Transverse colon (tissue), 4 donors: ENCODE measurements at regions not wholly inside any gene's neighbourhood (a gene's known extent, or its start where the extent isn't known, plus 50 kb on each side); places are given as distances from the start of the nearest gene placed in this dataset.

ENCODE experiments used
- DNase-seq: peaks from one replicate; pipeline ENCODE4 v3.0.0-alpha.2; 2019
- H3K27ac ChIP-seq, 4 donors: fragments of 200-600 bp; sonication (generic); 2 replicates each; pipeline ENCODE4 v1.5.1; 2016 to 2018; ENCODE audit warnings: inconsistent platforms in 4 of 4
- H3K27me3 ChIP-seq: fragments of 200-600 bp; sonication (generic); 2 replicates; pipeline ENCODE4 v1.5.1; 2017; ENCODE audit warnings: inconsistent platforms
- H3K36me3 ChIP-seq, 4 donors: fragments of 200-600 bp; sonication (generic); 2 replicates each; pipeline ENCODE4 v1.5.1; 2017 to 2019; ENCODE audit warnings: inconsistent platforms in 4 of 4
- H3K4me1 ChIP-seq, 4 donors: fragments of 200-600 bp; sonication (generic); 2 replicates each; pipeline ENCODE4 v1.5.1; 2017 to 2020; ENCODE audit warnings: inconsistent platforms in 4 of 4
- H3K4me3 ChIP-seq, 4 donors: fragments of 200-600 bp; sonication (generic); 1 replicate in 1 of 4; 2 replicates in 3 of 4; pipeline versions ENCODE4 v1.5.1 to v1.6.1; 2017 to 2019; ENCODE audit warnings: inconsistent platforms in 4 of 4
- H3K9me3 ChIP-seq, 2 donors: fragments of 200-600 bp; sonication (generic); 2 replicates each; pipeline ENCODE4 v1.5.1; 2017 to 2019; ENCODE audit warnings: inconsistent platforms in 2 of 2
- CTCF ChIP-seq, 5 experiments: fragments of 200-600 bp in 3 of 5; fragments of 450-650 bp in 2 of 5; sonication (generic) in 3 of 5; IDR thresholded peaks; 1 replicate in 2 of 5; 2 replicates in 3 of 5; pipeline ENCODE4 v1.5.1; 2016 to 2017; ENCODE audit warnings: antibody characterized with exemption in 5 of 5, inconsistent platforms in 3 of 5, mild to moderate bottlenecking in 2 of 5, moderate library complexity in 1 of 5
- EP300 ChIP-seq: sonication (generic); formaldehyde crosslinking; IDR thresholded peaks from one replicate; pipeline ENCODE4 v1.6.1; 2017; ENCODE audit warnings: antibody characterized with exemption, low read depth
- POLR2A ChIP-seq: fragments of 450-650 bp; IDR thresholded peaks from one replicate; pipeline ENCODE4 v1.6.1; 2016; ENCODE audit warnings: antibody characterized with exemption, mild to moderate bottlenecking, moderate library complexity
- POLR2AphosphoS5 ChIP-seq, 3 donors: sonication (generic); formaldehyde crosslinking; IDR thresholded peaks; one replicate each; pipeline ENCODE4 v1.6.1; 2016; ENCODE audit warnings: antibody characterized with exemption in 3 of 3
- WGBS, 2 donors: methylation state at CpG; one replicate each; pipeline ENCODE4 v1.1.5; 2018; ENCODE audit warnings: low coverage in 1 of 2; 5-methylcytosine and 5-hydroxymethylcytosine counted together
- in situ Hi-C, 4 donors: fragments of 200-750 bp; cut with MboI; loops; one replicate each; pipeline versions ENCODE4 v1.15.0 to v1.15.1; 2017; ENCODE audit warnings: low sequenced_read_pairs in 3 of 4, low pct_ligation_motif_present in 1 of 4, low pct_unique_long_range_greater_than_20kb in 1 of 4
- intact Hi-C: fragments of 100-400 bp; cut with DNase I; formaldehyde crosslinking; loops from one replicate; pipeline ENCODE4 v1.15.1; 2023; ENCODE audit warnings: low total_unique reads

- intact Hi-C loops (no loop called here), in situ Hi-C loops (no loop called here)
- no peaks in the 10 kb centered on the region for H3K9me3 ChIP-seq
- TF ChIP-seq POLR2AphosphoS5 (IDR thresholded peaks at IDR 0.05) (no peak), POLR2A (no peak), CTCF (IDR thresholded peaks at IDR 0.05) (no peak), EP300 (no peak)
- no peak overlapping the region for H3K27ac ChIP-seq
- no peak overlapping the region for H3K4me3 ChIP-seq
- DNase-seq = no peak
- WGBS, 2 donors = 25 to 42% methylated on average over 1 of the region's 1 CpG
- no peaks in the 10 kb centered on the region for H3K4me1 ChIP-seq
- no peaks in the 10 kb centered on the region for H3K27me3 ChIP-seq
- no peaks in the 10 kb centered on the region for H3K36me3 ChIP-seq
Measured at GRCh38 chr10:8398771-8399170, 344.3 kb downstream of the GATA3 start.

GRCh38 chr10:8400151-8400550 lies 345.7 kb downstream of the GATA3 start:
- in situ Hi-C loops = no loop called here
- 66 to 69% methylated on average over 5 to 6 of the region's 6 CpGs for WGBS, 2 donors
- no peaks in the 10 kb centered on the region for H3K9me3 ChIP-seq
- no peak overlapping the region for H3K4me3 ChIP-seq
- no peaks in the 10 kb centered on the region for H3K36me3 ChIP-seq
- no peak for TF ChIP-seq POLR2AphosphoS5 (IDR thresholded peaks at IDR 0.05)
- no peak for TF ChIP-seq POLR2A
- no peak for TF ChIP-seq CTCF (IDR thresholded peaks at IDR 0.05)
- no peak for TF ChIP-seq EP300
- no peaks in the 10 kb centered on the region for H3K27me3 ChIP-seq
- H3K27ac ChIP-seq = no peak overlapping the region
- intact Hi-C loops = no loop called here
- no peak for DNase-seq
- H3K4me1 ChIP-seq = no peaks in the 10 kb centered on the region

GRCh38 chr10:8400892-8401291 lies 346.4 kb downstream of the GATA3 start:
- intact Hi-C loops = no loop called here
- 69 to 82% methylated on average over 3 of the region's 3 CpGs for WGBS, 2 donors
- no peaks in the 10 kb centered on the region for H3K4me1 ChIP-seq
- H3K9me3 ChIP-seq = no peaks in the 10 kb centered on the region
- H3K27ac ChIP-seq = no peak overlapping the region
- no peak overlapping the region for H3K4me3 ChIP-seq
- in situ Hi-C loops = no loop called here
- DNase-seq = no peak
- TF ChIP-seq POLR2AphosphoS5 (IDR thresholded peaks at IDR 0.05) (no peak), CTCF (IDR thresholded peaks at IDR 0.05) (no peak), POLR2A (no peak), EP300 (no peak)
- no peaks in the 10 kb centered on the region for H3K27me3 ChIP-seq
- no peaks in the 10 kb centered on the region for H3K36me3 ChIP-seq

DNA sequence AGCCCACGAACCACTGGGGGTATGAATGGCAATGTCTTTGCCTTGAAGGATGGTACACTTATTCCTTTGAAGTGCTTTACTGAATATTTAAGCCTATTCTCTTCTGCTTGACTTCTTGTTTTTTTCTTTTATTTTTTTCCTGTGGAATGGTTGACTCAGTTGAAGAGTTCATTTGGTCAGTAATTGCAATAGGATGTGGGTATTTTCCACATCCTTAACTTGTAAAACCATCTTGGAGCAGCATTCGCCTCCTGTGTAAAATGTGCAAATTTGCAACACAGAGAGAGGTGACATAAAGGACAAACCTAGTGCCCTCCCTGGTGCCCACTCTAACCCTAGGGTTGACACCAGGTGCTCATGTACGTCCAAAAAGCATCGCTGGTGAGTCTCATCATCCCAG lies 347.0 kb downstream of the GATA3 start:
- in situ Hi-C loops (no loop called here), intact Hi-C loops (no loop called here)
- WGBS, 2 donors = 36 to 75% methylated on average over 1 to 4 of the region's 4 CpGs
- no peak overlapping the region for H3K4me3 ChIP-seq
- no peak for DNase-seq
- no peaks in the 10 kb centered on the region for H3K36me3 ChIP-seq
- no peaks in the 10 kb centered on the region for H3K9me3 ChIP-seq
- no peaks in the 10 kb centered on the region for H3K4me1 ChIP-seq
- TF ChIP-seq POLR2A (no peak), POLR2AphosphoS5 (IDR thresholded peaks at IDR 0.05) (no peak), EP300 (no peak), CTCF (IDR thresholded peaks at IDR 0.05) (no peak)
- no peak overlapping the region for H3K27ac ChIP-seq
- H3K27me3 ChIP-seq = no peaks in the 10 kb centered on the region
